ENCODE measurements at regions not wholly inside any gene's neighbourhood (a gene's known extent, or its start where the extent isn't known, plus 50 kb on each side); places are given as distances from the start of the nearest gene placed in this dataset.
A peak's percentile ranks its signal among the peaks of the same experiment; 100 is the strongest.
"Not testable (repeated sequence)": the region's sequence is repeated elsewhere in the genome, so short reads cannot be mapped to it uniquely, and the experiment has no call there.

- DNase-seq (ENCODE audit: low read depth): no peak
- H3K4me3 ChIP-seq (replicated peaks; ENCODE audit: low read depth, low read length): no peak overlapping the region
- TF ChIP-seq, protein P1, sequence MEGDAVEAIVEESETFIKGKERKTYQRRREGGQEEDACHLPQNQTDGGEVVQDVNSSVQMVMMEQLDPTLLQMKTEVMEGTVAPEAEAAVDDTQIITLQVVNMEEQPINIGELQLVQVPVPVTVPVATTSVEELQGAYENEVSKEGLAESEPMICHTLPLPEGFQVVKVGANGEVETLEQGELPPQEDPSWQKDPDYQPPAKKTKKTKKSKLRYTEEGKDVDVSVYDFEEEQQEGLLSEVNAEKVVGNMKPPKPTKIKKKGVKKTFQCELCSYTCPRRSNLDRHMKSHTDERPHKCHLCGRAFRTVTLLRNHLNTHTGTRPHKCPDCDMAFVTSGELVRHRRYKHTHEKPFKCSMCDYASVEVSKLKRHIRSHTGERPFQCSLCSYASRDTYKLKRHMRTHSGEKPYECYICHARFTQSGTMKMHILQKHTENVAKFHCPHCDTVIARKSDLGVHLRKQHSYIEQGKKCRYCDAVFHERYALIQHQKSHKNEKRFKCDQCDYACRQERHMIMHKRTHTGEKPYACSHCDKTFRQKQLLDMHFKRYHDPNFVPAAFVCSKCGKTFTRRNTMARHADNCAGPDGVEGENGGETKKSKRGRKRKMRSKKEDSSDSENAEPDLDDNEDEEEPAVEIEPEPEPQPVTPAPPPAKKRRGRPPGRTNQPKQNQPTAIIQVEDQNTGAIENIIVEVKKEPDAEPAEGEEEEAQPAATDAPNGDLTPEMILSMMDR (IDR thresholded peaks at IDR 0.05; ENCODE audit: low read length, missing control alignments): no peak
These were observed 119.5 kb upstream of the RIMBP3 start for GRCh38 chr22:18731075-18731666.

DNA sequence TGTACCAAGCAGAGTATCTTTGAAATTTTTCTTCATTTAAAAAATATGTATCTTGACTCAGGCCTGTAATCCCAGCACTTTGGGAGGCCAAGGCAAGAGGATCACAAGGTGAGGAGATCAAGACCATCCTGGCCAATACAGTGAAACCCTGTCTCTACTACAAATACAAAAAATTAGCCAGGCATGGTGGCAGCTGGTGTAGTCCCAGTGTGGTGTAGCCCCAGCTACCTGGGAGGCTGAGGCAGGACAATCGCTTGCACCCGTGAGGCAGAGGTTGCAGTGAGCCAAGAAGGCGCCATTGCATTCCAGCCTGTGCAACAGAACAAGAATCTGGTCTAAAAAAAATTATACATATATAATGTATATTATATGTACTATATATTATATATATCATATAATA lies 118.7 kb upstream of the RIMBP3 start:
- not testable (repeated sequence) for H3K4me3 ChIP-seq (replicated peaks; ENCODE audit: low read depth, low read length)
- DNase-seq (ENCODE audit: low read depth): peak; percentile 75

Data from fibroblast of pulmonary artery (primary cell).